HG03521 (cell line): ENCODE measurements at regions not wholly inside any gene's neighbourhood (a gene's known extent, or its start where the extent isn't known, plus 50 kb on each side); places are given as distances from the start of the nearest gene placed in this dataset.

Experiments
- ATAC-seq: cut with Tn5 transposase; IDR thresholded peaks from one replicate; pipeline ENCODE4 v1.9.1; 2021; ENCODE audit warnings: mild to moderate bottlenecking, moderate library complexity; ENCODE audit not compliant: unreplicated experiment

- ATAC-seq = no peak
Measured at GRCh38 chr4:78722878-78723277, 53.3 kb upstream of the BMP2K start.
